ENCODE measurements at regions not wholly inside any gene's neighbourhood (a gene's known extent, or its start where the extent isn't known, plus 50 kb on each side); places are given as distances from the start of the nearest gene placed in this dataset.
"Not testable (repeated sequence)": the region's sequence is repeated elsewhere in the genome, so short reads cannot be mapped to it uniquely, and the experiment has no call there.

- no peak for DNase-seq
Observed at GRCh38 chr6:26234421-26235301, 130.3 kb upstream of the BTN3A2 start.

GRCh38 chr6:26235302-26235670 lies 129.7 kb upstream of the BTN3A2 start:
- no peak for DNase-seq

GRCh38 chr6:26239415-26239814 lies 125.6 kb upstream of the BTN3A2 start:
- DNase-seq = not testable (repeated sequence)

GRCh38 chr6:26240157-26241032 lies 124.6 kb upstream of the BTN3A2 start:
- DNase-seq = no peak

- DNase-seq = no peak
Observed at GRCh38 chr6:26241033-26241895, 123.7 kb upstream of the BTN3A2 start.

GRCh38 chr6:26243132-26243531 lies 121.9 kb upstream of the BTN3A2 start:
- DNase-seq = no peak

GRCh38 chr6:26243752-26244151 lies 121.2 kb upstream of the BTN3A2 start:
- DNase-seq = peak; percentile 6

GRCh38 chr6:26246058-26246457 lies 118.9 kb upstream of the BTN3A2 start:
- no peak for DNase-seq

GRCh38 chr6:26246553-26246952 lies 118.4 kb upstream of the BTN3A2 start:
- no peak for DNase-seq

GRCh38 chr6:26249707-26249956 lies 115.4 kb upstream of the BTN3A2 start:
- DNase-seq = peak; percentile 21

- peak; percentile 69 for DNase-seq
Observed at GRCh38 chr6:26249957-26250697, 114.9 kb upstream of the BTN3A2 start.

GRCh38 chr6:26250698-26251044 lies 114.3 kb upstream of the BTN3A2 start:
- peak; percentile 69 for DNase-seq

- peak; percentile 76 for DNase-seq
Observed at GRCh38 chr6:26251354-26252076, 113.5 kb upstream of the BTN3A2 start.

GRCh38 chr6:26252077-26252472 lies 112.9 kb upstream of the BTN3A2 start:
- no peak for DNase-seq

GRCh38 chr6:26254724-26255123 lies 110.3 kb upstream of the BTN3A2 start:
- no peak for DNase-seq

- no peak for DNase-seq
Observed at GRCh38 chr6:26257272-26257671, 107.7 kb upstream of the BTN3A2 start.

- DNase-seq = no peak
Observed at GRCh38 chr6:26258212-26258977, 106.6 kb upstream of the BTN3A2 start.

- no peak for DNase-seq
Observed at GRCh38 chr6:26260110-26260637, 104.8 kb upstream of the BTN3A2 start.

- DNase-seq = no peak
Observed at GRCh38 chr6:26260725-26261490, 104.1 kb upstream of the BTN3A2 start.

GRCh38 chr6:26264547-26264946 lies 100.5 kb upstream of the BTN3A2 start:
- DNase-seq = no peak

All from DMS79 treated with DMSO at 0.1 percent for 48 hours (cell line).